ENCODE measurements at regions not wholly inside any gene's neighbourhood (a gene's known extent, or its start where the extent isn't known, plus 50 kb on each side); places are given as distances from the start of the nearest gene placed in this dataset.

DNA sequence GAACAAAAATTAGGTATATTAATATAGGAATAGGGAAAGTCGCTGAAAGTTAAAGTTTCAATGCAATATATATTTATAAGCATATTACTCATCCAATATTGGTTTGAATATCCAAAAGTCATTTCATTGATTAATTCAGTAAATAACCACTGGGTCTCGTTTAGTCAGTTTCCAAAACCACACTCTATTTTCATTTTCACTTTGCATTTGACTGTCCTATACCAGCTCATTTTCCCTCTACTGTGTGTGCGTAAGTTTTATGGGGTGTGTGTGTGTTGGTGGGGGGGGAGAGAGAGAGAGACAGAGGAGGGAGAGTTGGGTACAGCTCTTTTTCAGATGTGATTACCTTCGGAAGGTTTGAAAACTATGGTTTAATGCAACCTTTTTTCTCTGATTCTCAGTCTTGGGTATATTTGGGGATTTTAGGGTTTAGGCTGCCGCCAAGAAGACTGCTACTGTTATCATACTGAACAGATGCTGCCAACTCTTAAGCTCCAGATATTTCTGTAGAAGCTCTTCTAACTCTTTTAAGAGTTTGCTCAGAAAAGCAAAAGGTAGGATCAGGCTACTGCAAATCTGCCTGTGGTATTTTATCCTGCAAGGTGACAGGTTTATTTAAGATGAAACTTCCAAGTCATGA is 1427.4 kb downstream of the PCDH7 start:
- DNase-seq, result no peak
- Histone ChIP-seq H3K9me3 (ENCODE audit: control insufficient read depth, insufficient read depth, low read length) (peaks cover 5% of the 10 kb centered on the region), H3K27ac (ENCODE audit: low read length) (no peak overlapping the region), H3K27me3 (ENCODE audit: control insufficient read depth, insufficient read depth, low read length) (no peaks in the 10 kb centered on the region), H3K4me3 (ENCODE audit: low read length) (no peak overlapping the region), H3K4me1 (ENCODE audit: control insufficient read depth, insufficient read depth, low read length) (no peaks in the 10 kb centered on the region), H3K36me3 (ENCODE audit: control insufficient read depth, insufficient read depth, low read length) (no peaks in the 10 kb centered on the region)
- peaks cover 9% of the 10 kb centered on the region for H3K36me3 Mint-ChIP-seq
- intact Hi-C loops (cut with micrococcal nuclease), result no loop called here
- 83% methylated on average over 3 of the region's 5 CpGs for WGBS (ENCODE audit: insufficient coverage)
- no peak for ATAC-seq
- TF ChIP-seq, protein P1, sequence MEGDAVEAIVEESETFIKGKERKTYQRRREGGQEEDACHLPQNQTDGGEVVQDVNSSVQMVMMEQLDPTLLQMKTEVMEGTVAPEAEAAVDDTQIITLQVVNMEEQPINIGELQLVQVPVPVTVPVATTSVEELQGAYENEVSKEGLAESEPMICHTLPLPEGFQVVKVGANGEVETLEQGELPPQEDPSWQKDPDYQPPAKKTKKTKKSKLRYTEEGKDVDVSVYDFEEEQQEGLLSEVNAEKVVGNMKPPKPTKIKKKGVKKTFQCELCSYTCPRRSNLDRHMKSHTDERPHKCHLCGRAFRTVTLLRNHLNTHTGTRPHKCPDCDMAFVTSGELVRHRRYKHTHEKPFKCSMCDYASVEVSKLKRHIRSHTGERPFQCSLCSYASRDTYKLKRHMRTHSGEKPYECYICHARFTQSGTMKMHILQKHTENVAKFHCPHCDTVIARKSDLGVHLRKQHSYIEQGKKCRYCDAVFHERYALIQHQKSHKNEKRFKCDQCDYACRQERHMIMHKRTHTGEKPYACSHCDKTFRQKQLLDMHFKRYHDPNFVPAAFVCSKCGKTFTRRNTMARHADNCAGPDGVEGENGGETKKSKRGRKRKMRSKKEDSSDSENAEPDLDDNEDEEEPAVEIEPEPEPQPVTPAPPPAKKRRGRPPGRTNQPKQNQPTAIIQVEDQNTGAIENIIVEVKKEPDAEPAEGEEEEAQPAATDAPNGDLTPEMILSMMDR (IDR thresholded peaks at IDR 0.05), result no peak
- H3K9me3 Mint-ChIP-seq, result peaks cover 8 to 19% of the 10 kb centered on the region in 2 donors
- no peak overlapping the region for H3K4me3 Mint-ChIP-seq
- H3K27me3 Mint-ChIP-seq (ENCODE audit: low read depth in 2 of 2), result no peaks in the 10 kb centered on the region
- H3K27ac Mint-ChIP-seq, result no peak overlapping the region
- no peaks in the 10 kb centered on the region for H3K4me1 Mint-ChIP-seq

GRCh38 chr4:32148111-32148666 is 1428.0 kb downstream of the PCDH7 start:
- Histone ChIP-seq H3K36me3 (ENCODE audit: control insufficient read depth, insufficient read depth, low read length) (no peaks in the 10 kb centered on the region), H3K4me3 (ENCODE audit: low read length) (no peak overlapping the region), H3K9me3 (ENCODE audit: control insufficient read depth, insufficient read depth, low read length) (peaks cover 5% of the 10 kb centered on the region), H3K27ac (ENCODE audit: low read length) (no peak overlapping the region), H3K4me1 (ENCODE audit: control insufficient read depth, insufficient read depth, low read length) (no peaks in the 10 kb centered on the region), H3K27me3 (ENCODE audit: control insufficient read depth, insufficient read depth, low read length) (no peaks in the 10 kb centered on the region)
- H3K4me1 Mint-ChIP-seq, result no peaks in the 10 kb centered on the region
- peaks cover 7% of the 10 kb centered on the region for H3K36me3 Mint-ChIP-seq
- peaks cover 8 to 17% of the 10 kb centered on the region in 2 donors for H3K9me3 Mint-ChIP-seq
- ATAC-seq, result no peak
- 80% methylated on average over 1 of the region's 2 CpGs for WGBS (ENCODE audit: insufficient coverage)
- H3K27ac Mint-ChIP-seq, result no peak overlapping the region
- intact Hi-C loops (cut with micrococcal nuclease), result no loop called here
- TF ChIP-seq, protein P1 (IDR thresholded peaks at IDR 0.05), result no peak
- H3K4me3 Mint-ChIP-seq, result no peak overlapping the region
- H3K27me3 Mint-ChIP-seq (ENCODE audit: low read depth in 2 of 2), result no peaks in the 10 kb centered on the region
- no peak for DNase-seq

- 65% methylated on average over 1 of the region's 1 CpG for WGBS (ENCODE audit: insufficient coverage)
- Mint-ChIP-seq H3K27me3 (ENCODE audit: low read depth in 2 of 2) (no peaks in the 10 kb centered on the region), H3K36me3 (no peaks in the 10 kb centered on the region), H3K4me1 (no peaks in the 10 kb centered on the region), H3K4me3 (no peak overlapping the region), H3K9me3 (peaks cover 16 to 28% of the 10 kb centered on the region in 2 donors), H3K27ac (no peak overlapping the region)
- no peak overlapping the region for H3K4me3 ChIP-seq (ENCODE audit: low read length)
- TF ChIP-seq, protein P1 (IDR thresholded peaks at IDR 0.05), result no peak
- intact Hi-C loops (cut with micrococcal nuclease), result no loop called here
- no peak for ATAC-seq
- no peaks in the 10 kb centered on the region for H3K36me3 ChIP-seq (ENCODE audit: control insufficient read depth, insufficient read depth, low read length)
- no peaks in the 10 kb centered on the region for H3K4me1 ChIP-seq (ENCODE audit: control insufficient read depth, insufficient read depth, low read length)
- no peaks in the 10 kb centered on the region for H3K27me3 ChIP-seq (ENCODE audit: control insufficient read depth, insufficient read depth, low read length)
- no peaks in the 10 kb centered on the region for H3K9me3 ChIP-seq (ENCODE audit: control insufficient read depth, insufficient read depth, low read length)
- no peak overlapping the region for H3K27ac ChIP-seq (ENCODE audit: low read length)
- no peak for DNase-seq
These were observed 1438.8 kb downstream of the PCDH7 start for GRCh38 chr4:32158961-32159360.

DNA sequence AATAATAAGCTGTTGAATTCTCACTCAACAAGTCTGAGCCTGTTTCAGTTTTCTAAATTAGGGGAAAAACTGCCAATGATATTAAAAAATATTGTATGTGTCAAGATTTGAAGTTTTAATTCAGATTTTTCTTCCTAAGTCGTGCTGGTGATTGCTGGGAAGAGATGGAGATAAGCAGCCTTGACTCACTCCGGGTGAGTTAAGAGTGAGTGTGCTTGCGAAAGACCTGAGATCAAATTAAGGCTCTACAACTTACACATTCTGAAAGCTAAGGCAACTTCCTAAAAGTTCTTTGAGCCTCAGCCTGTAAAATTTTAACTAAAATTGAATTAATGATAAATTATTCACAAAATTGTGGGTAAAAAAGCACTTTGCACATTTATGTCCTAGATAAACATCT is 1441.2 kb downstream of the PCDH7 start:
- Mint-ChIP-seq H3K27me3 (ENCODE audit: low read depth in 2 of 2) (no peaks in the 10 kb centered on the region), H3K27ac (no peak overlapping the region), H3K9me3 (peaks cover 9 to 21% of the 10 kb centered on the region in 2 donors), H3K36me3 (no peaks in the 10 kb centered on the region), H3K4me3 (no peak overlapping the region), H3K4me1 (no peaks in the 10 kb centered on the region)
- Histone ChIP-seq H3K4me3 (ENCODE audit: low read length) (no peak overlapping the region), H3K27me3 (ENCODE audit: control insufficient read depth, insufficient read depth, low read length) (no peaks in the 10 kb centered on the region), H3K27ac (ENCODE audit: low read length) (no peak overlapping the region), H3K4me1 (ENCODE audit: control insufficient read depth, insufficient read depth, low read length) (no peaks in the 10 kb centered on the region), H3K9me3 (ENCODE audit: control insufficient read depth, insufficient read depth, low read length) (no peaks in the 10 kb centered on the region), H3K36me3 (ENCODE audit: control insufficient read depth, insufficient read depth, low read length) (no peaks in the 10 kb centered on the region)
- 45% methylated on average over 1 of the region's 3 CpGs for WGBS (ENCODE audit: insufficient coverage)
- intact Hi-C loops (cut with micrococcal nuclease), result no loop called here
- DNase-seq (no peak), ATAC-seq (no peak)
- TF ChIP-seq, protein P1 (IDR thresholded peaks at IDR 0.05), result no peak

Measured in natural killer cell (primary cell).